ENCODE measurements at regions not wholly inside any gene's neighbourhood (a gene's known extent, or its start where the extent isn't known, plus 50 kb on each side); places are given as distances from the start of the nearest gene placed in this dataset.

DNA sequence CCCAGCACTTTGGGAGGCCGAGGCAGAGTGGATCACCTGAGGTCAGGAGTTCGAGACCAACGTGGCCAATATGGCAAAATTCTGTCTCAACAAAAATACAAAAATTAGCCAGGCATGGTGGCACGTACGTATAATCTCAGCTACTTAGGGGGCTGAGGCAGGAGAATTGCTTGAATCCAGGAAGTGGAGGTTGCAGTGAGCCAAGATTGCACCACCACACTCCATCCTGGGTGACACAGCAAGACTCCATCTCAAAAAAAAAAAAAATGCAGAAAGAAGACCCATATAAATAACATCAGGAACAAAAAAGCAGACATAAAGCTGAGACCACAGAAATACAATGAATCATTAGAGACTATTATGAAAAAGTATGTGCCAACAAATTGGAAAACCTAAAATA, 235.2 kb upstream of the VEPH1 start:
- no peak for DNase-seq

DNA sequence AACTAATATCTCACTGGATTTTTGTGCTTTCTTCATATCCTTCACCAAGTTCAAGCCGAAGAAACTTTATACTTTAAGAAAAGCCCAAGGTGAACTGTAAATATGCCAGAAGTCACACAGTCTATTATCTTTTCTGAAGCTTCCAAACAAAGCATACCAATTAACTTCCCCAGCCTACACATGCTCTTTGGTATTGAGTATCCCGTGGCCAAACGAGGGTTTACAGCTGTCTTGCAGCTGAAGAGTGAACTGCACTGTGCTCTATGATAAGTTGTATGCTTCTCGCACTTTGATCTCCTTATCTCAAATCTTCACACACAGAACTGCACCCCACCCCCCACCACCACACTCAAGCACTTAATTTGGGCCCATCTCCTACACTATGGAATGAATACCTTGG, 215.6 kb upstream of the VEPH1 start:
- DNase-seq = no peak

DNA sequence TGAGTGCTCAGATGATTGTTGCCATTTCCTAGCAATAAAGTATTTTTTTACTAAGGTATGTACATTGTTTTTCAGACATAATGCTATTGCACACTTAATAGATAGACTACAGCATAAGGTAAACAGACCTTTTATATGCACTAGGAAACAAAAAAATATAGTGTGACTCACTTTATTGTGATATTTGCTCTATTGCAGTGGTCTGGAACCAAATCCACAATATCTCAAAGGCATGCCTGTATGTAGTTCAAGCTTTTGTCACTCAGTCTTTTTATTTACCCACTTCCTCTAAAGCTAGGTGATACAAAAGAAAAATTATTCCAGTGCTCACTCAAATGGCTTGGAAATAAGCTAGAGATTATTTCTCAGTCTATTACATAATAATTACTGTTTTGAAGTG, 209.9 kb upstream of the VEPH1 start:
- DNase-seq = no peak

DNA sequence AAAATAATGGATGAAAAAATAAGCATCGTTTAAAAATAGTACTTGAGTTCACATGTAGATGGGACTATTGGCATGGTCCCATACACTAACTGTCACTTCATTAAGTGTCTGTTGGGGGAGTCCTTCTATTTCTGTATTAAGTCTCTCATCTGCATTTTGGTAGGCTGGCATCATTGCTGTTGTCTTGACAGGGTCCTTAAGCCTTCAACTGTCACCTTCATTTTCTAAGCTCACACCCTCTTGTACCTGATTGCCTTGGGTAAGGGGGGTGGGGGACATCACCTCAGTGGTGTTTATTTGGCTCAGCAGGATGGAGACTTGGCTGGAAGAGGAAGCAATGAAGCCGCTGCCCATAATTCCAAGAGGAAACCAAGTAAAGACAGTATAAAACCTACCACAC, 202.0 kb upstream of the VEPH1 start:
- DNase-seq = no peak

DNA sequence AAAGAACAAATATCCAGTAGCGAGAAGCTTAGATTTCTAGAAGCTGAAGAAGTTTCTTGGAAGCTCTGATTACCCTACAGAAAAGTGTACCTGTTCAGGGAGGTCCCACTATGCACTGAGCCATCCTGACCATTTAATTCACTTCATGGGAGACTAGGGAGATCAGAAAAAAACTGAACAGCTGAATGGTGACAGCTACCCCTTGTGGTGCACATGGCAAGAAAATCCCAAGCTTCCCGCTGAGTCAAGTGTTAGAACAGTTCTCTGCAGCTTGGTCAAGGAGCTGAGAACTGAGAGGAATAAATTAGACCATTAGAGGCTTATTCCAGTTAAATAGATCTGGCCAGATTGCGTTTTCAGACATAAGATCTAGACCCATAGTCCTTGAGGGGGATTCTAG, 197.2 kb upstream of the VEPH1 start:
- DNase-seq = no peak

DNA sequence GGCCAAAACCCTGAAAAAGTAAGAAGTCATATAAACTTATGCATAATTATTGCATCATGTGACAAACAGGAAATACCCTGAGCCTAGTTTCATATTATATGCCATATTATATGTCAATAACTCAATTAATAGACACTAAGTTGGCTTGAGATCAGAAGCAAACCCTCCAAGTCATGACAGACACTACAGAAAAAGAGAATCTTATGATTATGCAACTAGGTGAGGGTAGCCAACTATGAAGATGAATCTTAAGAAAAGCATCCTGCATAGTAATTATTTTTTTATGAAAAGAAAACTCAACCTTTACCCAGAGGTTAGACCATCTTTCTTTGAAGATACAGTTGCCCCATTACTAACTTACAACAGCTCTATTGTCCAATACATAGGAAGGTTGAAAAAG, 192.4 kb upstream of the VEPH1 start:
- no peak for DNase-seq

DNA sequence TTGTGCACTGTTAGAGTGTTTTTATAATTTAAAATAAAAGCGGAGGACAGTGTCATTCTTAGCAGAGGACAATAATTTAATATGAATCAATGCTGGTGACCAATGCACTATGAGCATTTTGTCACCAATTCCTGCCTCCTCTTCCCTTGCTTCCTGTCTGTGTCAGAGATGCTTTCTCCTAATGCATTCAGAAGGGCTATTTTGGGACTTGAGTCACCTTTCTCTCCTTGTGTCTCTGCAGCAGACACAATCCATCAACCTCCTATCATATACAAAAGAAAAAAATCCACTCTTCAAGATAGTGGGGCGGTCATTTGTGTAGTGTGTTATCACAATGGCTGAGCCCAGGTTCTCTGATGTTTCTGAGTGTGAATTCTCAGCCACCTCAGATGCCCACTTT, 191.9 kb upstream of the VEPH1 start:
- no peak for DNase-seq

DNA sequence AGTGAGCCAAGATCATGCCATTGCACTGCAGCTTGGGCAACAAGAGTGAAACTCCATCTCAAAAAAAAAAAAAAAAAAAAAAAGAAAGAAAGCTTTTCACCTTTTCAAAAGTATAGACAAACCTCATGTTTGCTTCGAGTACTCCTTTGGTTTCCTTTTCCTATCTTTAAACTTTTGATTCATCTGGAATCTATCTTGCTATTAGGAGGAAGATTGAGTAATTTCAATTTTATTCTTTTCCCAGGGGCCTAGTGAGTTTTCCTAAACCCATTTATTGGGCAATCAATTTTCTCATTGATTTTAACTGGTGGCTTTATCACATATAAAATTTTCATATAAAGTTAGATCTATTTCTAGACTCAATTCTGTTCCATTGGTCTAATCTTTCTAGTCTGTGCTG, 190.5 kb upstream of the VEPH1 start:
- DNase-seq = no peak

DNA sequence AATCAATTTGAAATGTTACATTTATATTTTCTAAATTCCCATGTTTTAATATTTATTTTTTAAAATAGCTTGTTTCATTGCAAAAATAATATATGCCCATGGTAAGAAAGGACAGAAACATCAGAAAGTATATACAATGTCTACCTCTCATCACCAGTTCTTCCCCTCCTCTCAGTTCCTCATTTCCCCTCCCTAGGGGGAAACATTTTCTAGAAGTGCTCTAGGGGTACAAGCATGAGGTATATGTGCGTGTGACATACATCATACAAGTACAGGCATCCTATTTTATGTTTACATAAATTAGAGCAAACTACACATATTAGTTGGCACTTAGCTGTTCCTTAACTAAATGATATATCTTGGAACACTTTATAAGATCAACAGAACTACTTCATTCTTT, 189.3 kb upstream of the VEPH1 start:
- no peak for DNase-seq

DNA sequence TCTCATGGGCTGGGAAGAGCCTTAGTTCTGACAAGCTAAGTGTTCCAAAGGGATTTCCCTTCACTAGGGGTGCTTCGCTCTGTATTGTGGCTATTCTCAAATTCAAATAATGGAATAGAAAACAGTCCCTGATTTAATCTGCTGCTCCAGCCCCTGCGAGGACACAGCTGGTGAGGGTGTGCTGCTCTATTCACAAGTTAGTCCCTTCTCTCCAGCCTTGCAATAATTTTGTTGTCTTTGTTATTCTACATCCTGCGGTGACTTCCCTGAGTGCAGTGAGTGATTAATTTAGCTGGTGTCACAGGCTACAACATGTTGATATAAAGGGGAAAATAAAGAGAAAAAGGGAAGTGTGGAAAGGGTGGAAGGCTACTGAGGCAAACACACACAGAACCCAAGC, 180.5 kb upstream of the VEPH1 start:
- DNase-seq = no peak

DNA sequence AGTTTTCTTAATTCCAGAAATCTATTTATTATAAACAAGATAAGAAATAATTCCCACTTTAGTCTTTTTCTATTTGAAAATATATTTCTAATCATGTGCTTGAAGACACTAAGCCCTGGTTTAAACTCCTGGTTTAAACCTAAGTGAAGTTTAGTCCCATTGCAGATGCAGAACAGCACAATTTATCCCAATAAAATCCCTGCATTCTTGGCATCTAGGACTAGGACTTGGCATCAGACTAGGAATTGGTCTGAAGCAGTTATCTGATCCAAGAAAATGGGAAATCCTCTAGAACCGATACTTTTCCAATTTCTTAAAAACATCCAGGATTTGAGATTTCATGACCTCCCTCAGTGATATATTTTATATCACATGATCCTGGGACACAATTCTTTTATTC, 168.8 kb upstream of the VEPH1 start:
- no peak for DNase-seq

DNA sequence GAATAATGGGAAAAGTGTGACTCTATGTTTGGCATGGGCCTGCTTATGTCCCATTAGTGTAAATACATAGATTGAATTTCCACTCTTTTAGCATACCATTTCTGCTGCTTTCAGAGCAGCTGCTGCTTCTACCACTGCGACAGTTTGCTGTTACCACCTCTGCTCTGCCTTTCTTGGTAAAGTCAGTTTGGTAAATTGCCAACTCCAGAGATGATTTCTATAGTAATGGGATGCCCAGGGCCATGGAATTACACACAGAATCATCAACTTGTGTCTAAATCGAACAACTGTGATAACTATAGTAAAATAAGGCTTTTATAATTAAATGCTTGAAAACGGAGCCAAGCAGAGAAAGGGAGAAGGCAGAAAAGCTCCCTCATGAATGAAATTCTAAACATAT, 168.4 kb upstream of the VEPH1 start:
- DNase-seq = no peak

DNA sequence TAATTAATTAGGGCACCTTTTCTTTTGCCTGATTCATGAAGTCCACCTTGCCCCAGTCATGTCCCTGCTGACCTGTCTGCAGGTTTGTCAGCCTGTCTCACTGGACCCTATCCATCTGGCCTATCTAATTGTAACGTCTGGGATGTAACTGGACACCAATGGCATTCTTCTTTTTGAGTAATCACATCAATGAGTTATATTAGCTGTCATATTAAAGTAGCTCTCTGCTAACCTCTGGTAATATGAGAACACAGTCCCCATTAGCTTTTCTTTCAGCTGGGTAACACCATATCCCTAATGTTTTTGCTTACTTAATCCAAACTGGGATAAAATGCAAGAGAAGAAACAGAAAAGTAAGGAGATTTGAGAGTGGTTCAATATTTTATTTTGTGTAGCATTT, 166.2 kb upstream of the VEPH1 start:
- no peak for DNase-seq

DNA sequence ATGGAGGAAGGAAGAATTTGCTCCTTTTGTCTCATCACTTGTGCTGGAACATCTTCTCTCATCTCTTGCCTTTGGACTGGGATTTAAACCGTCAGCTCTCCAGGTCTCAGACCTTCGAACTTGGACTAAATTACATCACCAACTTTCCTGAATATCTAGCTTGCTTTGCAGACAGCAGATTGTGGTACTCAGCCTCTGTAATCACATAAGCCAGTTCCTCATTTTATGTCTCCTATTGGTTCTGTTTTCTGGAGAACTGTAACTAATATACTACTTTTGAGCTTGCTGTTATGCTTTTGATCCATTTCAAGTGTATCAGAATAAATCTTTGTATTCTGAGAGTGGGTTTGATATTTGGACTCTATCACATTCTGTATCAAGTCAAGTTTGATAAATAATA, 164.3 kb upstream of the VEPH1 start:
- DNase-seq = no peak

DNA sequence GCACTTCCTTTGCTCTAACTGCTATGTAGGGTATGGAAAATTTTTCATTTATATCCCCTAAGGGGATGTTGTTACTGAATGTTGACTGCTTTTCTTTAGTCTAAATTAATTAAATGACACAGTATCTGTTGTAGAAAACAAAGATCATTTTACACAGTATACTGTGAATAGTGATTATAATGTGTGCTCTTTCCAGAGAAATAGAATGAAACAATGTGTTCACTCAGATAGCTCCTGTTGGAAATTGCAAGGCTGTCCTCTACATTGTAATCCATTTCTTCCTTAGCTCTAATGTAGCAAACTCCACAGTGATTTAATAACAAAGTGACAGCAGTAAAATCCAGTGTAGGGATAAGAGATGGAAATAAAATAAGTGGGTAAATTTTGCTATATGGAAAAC, 159.0 kb upstream of the VEPH1 start:
- no peak for DNase-seq

DNA sequence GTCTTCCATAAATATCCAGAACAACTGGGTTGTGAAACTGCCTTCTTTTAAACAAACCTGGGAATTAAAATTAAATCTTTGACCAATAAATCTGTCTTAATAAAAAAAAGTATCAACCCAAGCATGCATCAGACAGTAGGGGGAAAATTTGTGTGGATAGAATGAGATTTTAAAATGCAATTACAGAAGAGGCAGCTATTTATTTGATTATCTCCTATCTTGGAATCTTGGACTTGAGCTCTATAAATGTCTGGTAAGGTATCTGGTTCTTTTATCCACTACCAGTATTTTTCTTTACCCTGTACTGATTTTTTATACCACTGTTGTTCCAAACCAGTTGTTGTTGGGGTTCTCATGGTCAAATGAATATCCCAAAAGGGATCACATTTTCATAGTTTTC, 157.6 kb upstream of the VEPH1 start:
- no peak for DNase-seq

DNA sequence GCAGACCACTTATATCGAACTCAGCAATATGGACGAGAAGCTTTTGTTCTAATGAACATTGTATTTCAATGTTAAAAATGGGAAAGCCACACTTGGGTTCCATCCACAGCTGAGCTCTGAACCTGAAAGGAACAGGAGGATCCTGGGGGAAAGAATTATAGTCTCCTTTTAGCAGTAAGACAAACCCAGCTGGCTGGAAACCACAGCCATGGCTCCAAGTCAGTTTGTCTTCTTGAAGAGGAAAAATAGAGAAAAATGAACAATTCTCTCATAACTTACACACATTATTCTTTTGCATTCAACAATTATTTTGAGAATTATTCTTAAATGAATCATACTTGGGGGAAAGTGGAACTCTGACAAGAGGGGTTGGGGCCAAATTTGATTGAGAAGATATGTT, 149.2 kb upstream of the VEPH1 start:
- no peak for DNase-seq

DNA sequence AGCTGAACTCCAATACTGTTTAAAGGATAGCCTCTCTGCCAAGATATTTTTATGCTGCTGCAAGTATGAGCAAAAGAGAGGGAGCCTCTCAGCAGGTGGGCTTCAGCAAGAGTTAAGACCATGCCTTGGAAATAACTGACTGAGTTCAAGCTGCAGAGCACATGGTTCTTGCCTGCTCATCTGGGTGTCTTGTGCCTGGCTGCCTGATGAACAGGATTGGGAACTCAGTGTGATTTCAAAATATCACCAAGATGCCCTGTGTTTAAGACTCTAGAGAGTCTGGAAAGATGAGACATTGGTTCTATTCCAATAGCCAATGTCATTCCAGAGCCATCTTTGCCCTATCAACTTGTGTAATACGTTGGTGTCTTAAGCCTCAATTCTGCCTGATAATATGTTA, 147.5 kb upstream of the VEPH1 start:
- DNase-seq = no peak

DNA sequence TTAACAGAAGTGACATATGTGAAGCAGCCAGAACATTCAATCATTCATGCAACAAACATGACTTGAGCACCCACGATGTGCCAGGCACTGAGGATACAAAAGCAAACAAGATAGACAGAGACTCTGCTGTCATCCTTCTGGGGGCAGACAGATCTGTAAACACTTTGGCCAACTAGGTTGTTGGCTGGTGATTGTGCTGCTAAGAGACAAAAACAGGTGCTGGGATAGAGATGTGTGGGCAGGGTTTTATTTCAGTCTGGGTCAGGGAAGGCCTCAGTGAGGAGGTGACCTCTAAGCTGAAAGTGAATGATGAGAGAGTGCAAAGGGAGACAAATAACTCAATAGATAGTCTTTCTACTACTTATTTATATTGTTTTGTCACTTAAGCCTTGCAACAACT, 147.0 kb upstream of the VEPH1 start:
- no peak for DNase-seq

DNA sequence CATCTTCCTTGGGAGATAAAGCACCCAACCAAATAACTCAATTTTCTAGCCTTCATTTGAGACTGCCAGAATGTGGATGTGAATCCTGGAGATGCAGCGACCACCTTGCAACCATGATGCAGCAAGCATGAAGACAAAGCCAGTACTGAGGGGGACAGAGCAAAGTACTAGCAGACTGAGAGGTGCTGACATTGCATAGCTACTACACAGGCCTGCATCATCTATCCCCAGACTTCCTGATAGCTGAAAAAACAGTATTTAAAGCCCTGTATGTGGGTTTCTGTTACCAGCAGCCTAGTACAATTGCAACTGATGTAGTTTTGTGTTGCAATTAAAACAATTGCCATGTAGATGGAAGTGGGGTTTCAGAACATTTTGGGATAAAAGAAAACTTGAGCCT, 146.3 kb upstream of the VEPH1 start:
- no peak for DNase-seq

DNA sequence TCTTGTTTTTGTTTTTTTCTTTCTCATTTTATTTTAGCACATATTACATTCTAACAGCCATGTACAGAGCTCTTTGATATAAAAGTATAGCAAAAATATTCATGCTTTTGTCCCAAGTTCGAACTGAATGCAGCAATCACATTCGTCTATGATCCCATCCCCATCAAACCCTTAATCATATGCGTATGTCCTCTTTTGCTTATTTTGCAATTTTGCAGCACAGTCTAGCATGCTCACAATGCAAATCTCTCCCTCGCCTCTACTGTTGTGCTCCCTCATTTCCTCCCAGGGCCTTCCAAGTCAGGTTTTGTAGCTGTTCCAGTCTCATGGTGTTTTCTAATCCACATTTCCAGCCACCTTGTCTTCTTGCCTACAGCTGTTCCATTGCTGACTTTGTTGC, 144.6 kb upstream of the VEPH1 start:
- no peak for DNase-seq

DNA sequence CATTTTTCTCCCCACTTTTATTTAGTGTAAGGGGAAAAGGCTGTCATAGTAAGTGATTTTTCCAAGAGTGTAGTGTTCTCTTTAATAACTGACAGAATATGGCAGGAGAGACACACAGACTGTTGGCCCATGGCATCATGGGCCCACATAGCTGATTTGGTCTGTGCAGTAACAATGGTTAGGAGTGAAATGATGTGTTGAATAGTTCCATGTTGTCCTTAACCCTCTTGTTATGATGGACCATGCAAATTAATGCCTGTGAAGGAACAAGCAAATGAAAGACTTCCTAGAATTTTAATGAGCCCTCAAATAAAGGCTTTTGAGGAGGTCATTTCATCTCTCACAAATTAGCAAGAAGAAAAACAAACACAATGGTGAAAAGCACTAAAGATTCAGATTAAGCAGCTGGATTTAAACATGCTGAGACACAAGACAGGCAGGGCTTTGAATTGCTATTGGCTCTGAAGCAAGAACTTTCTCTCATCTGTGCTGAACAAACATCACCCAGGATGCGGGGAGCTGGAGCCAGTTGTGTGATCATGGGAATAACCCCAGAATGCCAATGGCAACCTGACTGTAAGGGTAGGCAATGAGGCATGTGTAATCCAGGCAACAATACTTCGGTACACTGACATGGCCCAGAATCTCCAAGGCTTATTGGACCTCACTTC, 136.7 kb upstream of the VEPH1 start:
- no peak for DNase-seq

DNA sequence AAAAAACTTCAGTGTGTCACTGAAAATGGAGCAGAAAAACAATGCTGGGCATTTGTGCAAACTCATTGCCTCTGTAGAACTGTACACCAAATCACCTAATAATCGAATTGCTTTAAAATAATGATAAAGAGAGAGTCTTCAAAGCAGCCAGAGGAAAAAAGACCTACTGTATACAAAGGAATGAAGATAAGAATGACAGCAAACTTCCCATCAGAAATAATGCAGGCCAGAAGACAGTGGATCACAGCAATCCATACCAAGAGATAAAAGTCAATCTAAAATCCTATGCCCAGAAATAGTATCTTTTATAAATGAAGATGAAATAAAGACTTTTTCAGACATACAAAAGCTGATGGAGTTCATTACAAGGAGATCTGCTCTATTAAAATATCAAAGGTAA, 134.7 kb upstream of the VEPH1 start:
- DNase-seq = no peak

DNA sequence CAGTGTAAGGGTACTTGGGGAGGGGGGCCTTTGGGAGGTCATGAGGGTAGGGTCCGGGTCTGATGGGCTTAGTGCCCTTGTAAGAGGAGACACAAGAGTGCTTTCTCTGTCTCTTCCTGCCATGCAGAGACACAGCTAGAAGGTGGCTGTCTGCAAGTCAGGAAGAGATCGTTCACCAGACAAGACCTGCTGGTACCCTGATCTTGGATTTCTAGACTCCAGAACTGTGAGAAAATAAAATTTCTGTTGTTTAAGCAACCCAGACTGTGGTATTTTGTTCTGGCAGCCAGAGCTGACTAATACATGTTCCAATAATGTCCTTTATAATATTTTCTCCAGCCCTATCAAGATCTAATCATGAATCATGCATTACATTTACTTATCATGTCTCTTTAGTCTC, 130.0 kb upstream of the VEPH1 start:
- DNase-seq = no peak

DNA sequence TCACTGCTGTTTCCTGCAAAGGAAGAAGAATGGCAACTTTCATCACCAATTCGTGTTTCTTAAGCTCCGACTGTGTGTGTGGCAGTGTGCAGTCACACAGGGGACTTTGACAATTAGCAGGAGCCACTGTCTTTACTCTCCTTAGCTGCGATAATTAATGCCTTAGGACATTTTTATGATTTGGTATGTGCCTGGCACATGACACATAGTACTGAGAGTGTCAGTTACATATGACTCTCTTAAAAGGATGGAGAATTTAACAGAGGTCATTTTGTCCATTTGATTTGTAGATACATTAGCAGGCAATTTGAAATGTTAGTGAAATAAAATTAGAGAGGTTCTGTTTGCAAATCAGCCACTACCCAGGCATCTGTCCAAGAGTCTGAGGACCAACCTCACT, 128.9 kb upstream of the VEPH1 start:
- DNase-seq = no peak
